ENCODE measurements at regions not wholly inside any gene's neighbourhood (a gene's known extent, or its start where the extent isn't known, plus 50 kb on each side); places are given as distances from the start of the nearest gene placed in this dataset.

DNA sequence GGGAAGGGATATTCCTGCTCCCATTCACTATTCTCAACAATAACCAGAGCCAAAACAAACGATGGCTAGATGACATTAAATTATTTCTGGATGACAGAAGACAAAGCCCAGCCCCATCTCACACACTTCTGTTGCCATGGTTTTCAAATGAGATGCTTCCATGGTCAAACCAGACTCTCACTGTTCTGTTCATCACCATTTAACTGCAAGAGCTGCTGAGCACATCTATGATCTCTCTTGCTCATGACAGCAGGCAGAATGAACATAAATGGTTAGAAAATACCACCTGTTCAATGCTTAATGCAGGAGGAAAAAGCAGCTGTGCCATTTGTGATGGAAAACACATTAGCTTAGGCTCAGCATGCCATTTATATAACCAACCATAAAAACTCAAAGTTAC is 758.6 kb upstream of the ZWINT start:
- TF ChIP-seq POLR2A (IDR thresholded peaks at IDR 0.05) (no peak), EP300 (IDR thresholded peaks at IDR 0.05) (no peak)
- TF ChIP-seq, protein P1, sequence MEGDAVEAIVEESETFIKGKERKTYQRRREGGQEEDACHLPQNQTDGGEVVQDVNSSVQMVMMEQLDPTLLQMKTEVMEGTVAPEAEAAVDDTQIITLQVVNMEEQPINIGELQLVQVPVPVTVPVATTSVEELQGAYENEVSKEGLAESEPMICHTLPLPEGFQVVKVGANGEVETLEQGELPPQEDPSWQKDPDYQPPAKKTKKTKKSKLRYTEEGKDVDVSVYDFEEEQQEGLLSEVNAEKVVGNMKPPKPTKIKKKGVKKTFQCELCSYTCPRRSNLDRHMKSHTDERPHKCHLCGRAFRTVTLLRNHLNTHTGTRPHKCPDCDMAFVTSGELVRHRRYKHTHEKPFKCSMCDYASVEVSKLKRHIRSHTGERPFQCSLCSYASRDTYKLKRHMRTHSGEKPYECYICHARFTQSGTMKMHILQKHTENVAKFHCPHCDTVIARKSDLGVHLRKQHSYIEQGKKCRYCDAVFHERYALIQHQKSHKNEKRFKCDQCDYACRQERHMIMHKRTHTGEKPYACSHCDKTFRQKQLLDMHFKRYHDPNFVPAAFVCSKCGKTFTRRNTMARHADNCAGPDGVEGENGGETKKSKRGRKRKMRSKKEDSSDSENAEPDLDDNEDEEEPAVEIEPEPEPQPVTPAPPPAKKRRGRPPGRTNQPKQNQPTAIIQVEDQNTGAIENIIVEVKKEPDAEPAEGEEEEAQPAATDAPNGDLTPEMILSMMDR (IDR thresholded peaks at IDR 0.05): no peak

Data from tibial nerve (tissue), 4 donors.